Stomach (tissue), 4 donors: ENCODE measurements at regions not wholly inside any gene's neighbourhood (a gene's known extent, or its start where the extent isn't known, plus 50 kb on each side); places are given as distances from the start of the nearest gene placed in this dataset.

Experiments
- EP300 ChIP-seq: sonication (generic); formaldehyde crosslinking; IDR thresholded peaks from one replicate; pipeline ENCODE4 v1.6.1; 2017; ENCODE audit warnings: antibody characterized with exemption
- POLR2A ChIP-seq, 4 donors: fragments of 450-650 bp; IDR thresholded peaks; one replicate each; pipeline ENCODE4 v1.6.1; 2016; ENCODE audit warnings: antibody characterized with exemption in 4 of 4, control low read depth in 2 of 4, mild to moderate bottlenecking in 1 of 4, moderate library complexity in 1 of 4
- POLR2AphosphoS5 ChIP-seq, 3 donors: sonication (generic); formaldehyde crosslinking; IDR thresholded peaks; one replicate each; pipeline ENCODE4 v1.6.1; 2016; ENCODE audit warnings: antibody characterized with exemption in 3 of 3
- TF ChIP-seq, protein P1 (sequence below), 7 experiments: fragments of 450-650 bp in 4 of 7; fragments of 200-600 bp in 3 of 7; sonication (generic) in 3 of 7; IDR thresholded peaks; one replicate each; pipeline ENCODE4 v1.5.1; 2016 to 2019; ENCODE audit warnings: antibody characterized with exemption in 7 of 7, control low read depth in 2 of 7, mild to moderate bottlenecking in 1 of 7

DNA sequence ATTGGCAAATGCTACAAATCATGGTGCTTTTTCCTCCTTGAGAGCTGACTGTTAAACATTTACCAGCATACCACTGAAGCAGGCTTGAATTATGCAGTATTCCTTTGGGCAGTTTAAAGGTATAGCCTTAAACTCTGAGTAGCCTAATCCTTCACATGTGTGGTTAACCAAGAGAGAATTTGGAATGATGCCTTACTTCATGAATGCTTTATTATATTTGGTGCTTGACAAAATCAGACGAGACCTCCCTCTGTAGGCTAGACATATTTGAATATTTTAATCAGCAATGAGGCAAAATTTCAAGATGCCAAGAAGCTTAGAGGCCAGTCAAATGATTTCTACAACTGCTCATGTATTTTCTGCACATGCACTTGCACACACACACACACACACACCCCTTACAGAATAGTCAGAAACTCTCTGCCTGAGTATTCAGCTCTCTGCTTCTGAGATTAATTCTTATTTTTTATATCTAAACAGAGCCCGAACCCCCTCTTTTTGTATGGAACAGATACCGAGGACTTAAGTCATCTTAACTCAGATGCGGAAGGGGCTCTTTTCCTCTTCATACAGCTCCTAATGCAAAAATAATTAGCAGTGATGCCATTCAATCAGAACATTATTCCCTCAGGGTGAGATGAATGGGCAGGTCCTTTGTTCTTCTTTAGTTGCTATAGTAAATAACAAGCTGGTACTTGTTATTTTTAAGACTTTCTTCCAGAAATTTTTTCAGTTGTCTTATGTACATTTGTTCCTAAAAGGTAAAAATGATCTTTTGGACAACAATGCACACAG, 195.5 kb upstream of the TMC3 start:
- TF ChIP-seq POLR2A (IDR thresholded peaks at IDR 0.05) (no peak), POLR2AphosphoS5 (IDR thresholded peaks at IDR 0.05) (no peak), EP300 (no peak)
- TF ChIP-seq, protein P1, sequence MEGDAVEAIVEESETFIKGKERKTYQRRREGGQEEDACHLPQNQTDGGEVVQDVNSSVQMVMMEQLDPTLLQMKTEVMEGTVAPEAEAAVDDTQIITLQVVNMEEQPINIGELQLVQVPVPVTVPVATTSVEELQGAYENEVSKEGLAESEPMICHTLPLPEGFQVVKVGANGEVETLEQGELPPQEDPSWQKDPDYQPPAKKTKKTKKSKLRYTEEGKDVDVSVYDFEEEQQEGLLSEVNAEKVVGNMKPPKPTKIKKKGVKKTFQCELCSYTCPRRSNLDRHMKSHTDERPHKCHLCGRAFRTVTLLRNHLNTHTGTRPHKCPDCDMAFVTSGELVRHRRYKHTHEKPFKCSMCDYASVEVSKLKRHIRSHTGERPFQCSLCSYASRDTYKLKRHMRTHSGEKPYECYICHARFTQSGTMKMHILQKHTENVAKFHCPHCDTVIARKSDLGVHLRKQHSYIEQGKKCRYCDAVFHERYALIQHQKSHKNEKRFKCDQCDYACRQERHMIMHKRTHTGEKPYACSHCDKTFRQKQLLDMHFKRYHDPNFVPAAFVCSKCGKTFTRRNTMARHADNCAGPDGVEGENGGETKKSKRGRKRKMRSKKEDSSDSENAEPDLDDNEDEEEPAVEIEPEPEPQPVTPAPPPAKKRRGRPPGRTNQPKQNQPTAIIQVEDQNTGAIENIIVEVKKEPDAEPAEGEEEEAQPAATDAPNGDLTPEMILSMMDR (IDR thresholded peaks at IDR 0.05): no peak
